Ishikawa (cell line): ENCODE measurements at regions not wholly inside any gene's neighbourhood (a gene's known extent, or its start where the extent isn't known, plus 50 kb on each side); places are given as distances from the start of the nearest gene placed in this dataset.

Experiments
- EP300 ChIP-seq: IDR thresholded peaks from 2 replicates; pipeline ENCODE4 v1.6.1; 2012; ENCODE audit warnings: borderline replicate concordance
- FOXM1 ChIP-seq: IDR thresholded peaks from 2 replicates; pipeline ENCODE4 v1.6.1; 2012; ENCODE audit warnings: low read depth, borderline replicate concordance
- RAD21 ChIP-seq: IDR thresholded peaks from 2 replicates; pipeline ENCODE4 v1.6.1; 2012; ENCODE audit warnings: low read depth
- TAF1 ChIP-seq: IDR thresholded peaks from 2 replicates; pipeline ENCODE4 v1.6.1; 2012; ENCODE audit warnings: low read depth, mild to moderate bottlenecking
- TCF12 ChIP-seq: IDR thresholded peaks from 2 replicates; pipeline ENCODE4 v1.6.1; 2012; ENCODE audit warnings: low read depth
- ZBTB7A ChIP-seq: IDR thresholded peaks from 2 replicates; pipeline ENCODE4 v1.6.1; 2012; ENCODE audit warnings: low read depth
- TF ChIP-seq, protein P1 (sequence below): IDR thresholded peaks from 2 replicates; pipeline ENCODE4 v1.6.1; 2012
- TF ChIP-seq, protein P2 (sequence below): IDR thresholded peaks from 2 replicates; pipeline ENCODE4 v1.6.1; 2012; ENCODE audit warnings: low read depth, mild to moderate bottlenecking

DNA sequence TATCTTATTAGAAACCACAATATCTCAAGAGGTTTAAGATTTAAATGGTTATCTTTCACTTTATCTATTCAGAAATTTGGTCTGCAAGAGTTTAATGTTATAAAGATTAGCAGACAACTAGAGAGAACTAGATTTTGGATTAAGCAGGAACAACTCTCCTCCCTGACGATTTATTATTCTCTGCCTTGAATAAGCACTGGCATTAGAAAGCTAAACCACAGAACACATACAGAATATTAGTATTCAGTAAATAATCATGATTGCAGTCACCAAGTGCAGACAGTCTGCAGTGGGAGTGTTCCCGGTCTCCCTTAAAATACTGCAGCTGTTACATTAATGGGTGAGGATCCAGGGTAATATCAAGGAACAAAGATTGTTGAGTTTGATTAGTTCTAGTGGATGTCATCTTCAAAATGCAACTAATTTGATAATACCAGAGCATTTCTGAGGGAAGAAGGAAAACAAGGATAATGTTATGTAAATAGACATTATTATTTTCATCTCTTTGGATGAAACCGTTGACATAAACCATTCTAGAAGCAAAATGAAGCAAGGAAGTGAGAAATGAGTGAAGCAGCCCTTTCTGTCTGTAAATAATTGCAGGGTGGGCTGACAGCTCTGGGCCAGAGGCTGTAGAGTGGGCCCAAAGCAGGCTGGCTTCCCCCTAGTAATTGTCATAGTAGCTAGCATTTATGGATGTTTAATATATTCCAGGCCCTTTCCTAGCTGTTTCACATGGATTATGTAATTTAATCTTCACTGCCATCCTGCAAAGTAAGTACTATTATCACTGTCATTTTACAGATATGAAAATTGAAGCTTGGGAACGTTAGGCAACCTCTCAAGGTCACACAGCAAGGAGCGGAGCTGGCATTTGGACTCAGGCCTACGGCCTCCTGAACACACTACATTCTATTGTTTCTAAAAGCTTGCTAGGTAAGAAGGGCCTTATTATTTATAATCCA is 79.4 kb downstream of the DYRK2 start:
- no peak for TF ChIP-seq FOXM1
- no peak for TF ChIP-seq TCF12
- TF ChIP-seq, protein P1, sequence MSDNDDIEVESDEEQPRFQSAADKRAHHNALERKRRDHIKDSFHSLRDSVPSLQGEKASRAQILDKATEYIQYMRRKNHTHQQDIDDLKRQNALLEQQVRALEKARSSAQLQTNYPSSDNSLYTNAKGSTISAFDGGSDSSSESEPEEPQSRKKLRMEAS = no peak
- TF ChIP-seq ZBTB7A = no peak
- TF ChIP-seq, protein P2, sequence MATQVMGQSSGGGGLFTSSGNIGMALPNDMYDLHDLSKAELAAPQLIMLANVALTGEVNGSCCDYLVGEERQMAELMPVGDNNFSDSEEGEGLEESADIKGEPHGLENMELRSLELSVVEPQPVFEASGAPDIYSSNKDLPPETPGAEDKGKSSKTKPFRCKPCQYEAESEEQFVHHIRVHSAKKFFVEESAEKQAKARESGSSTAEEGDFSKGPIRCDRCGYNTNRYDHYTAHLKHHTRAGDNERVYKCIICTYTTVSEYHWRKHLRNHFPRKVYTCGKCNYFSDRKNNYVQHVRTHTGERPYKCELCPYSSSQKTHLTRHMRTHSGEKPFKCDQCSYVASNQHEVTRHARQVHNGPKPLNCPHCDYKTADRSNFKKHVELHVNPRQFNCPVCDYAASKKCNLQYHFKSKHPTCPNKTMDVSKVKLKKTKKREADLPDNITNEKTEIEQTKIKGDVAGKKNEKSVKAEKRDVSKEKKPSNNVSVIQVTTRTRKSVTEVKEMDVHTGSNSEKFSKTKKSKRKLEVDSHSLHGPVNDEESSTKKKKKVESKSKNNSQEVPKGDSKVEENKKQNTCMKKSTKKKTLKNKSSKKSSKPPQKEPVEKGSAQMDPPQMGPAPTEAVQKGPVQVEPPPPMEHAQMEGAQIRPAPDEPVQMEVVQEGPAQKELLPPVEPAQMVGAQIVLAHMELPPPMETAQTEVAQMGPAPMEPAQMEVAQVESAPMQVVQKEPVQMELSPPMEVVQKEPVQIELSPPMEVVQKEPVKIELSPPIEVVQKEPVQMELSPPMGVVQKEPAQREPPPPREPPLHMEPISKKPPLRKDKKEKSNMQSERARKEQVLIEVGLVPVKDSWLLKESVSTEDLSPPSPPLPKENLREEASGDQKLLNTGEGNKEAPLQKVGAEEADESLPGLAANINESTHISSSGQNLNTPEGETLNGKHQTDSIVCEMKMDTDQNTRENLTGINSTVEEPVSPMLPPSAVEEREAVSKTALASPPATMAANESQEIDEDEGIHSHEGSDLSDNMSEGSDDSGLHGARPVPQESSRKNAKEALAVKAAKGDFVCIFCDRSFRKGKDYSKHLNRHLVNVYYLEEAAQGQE = no peak
- no peak for TF ChIP-seq RAD21
- TF ChIP-seq EP300 = no peak
- TF ChIP-seq TAF1 = no peak
